ENCODE measurements at regions not wholly inside any gene's neighbourhood (a gene's known extent, or its start where the extent isn't known, plus 50 kb on each side); places are given as distances from the start of the nearest gene placed in this dataset.

- TF ChIP-seq CTCF (conservative IDR thresholded peaks at IDR 0.05; ENCODE audit: low read depth in 2 of 2): no peak
- TF ChIP-seq POLR2AphosphoS5 (IDR thresholded peaks at IDR 0.05; ENCODE audit: low read depth): no peak
- no peak for TF ChIP-seq EZH2 (IDR thresholded peaks at IDR 0.05; ENCODE audit: low read depth, unreplicated experiment)
- no peak for TF ChIP-seq NANOG (IDR thresholded peaks at IDR 0.05; ENCODE audit: borderline replicate concordance)
- no peak for TF ChIP-seq REST (IDR thresholded peaks at IDR 0.05; ENCODE audit: unreplicated experiment)
- no peak for TF ChIP-seq EZH2phosphoT487 (IDR thresholded peaks at IDR 0.05; ENCODE audit: unreplicated experiment)
- TF ChIP-seq ZNF331 (CRISPR knock-in tag; IDR thresholded peaks at IDR 0.05; ENCODE audit: low read depth): no peak
- no peak for TF ChIP-seq JUNB (IDR thresholded peaks at IDR 0.05; ENCODE audit: unreplicated experiment)
- TF ChIP-seq CREB1 (CRISPR knock-in tag; IDR thresholded peaks at IDR 0.05; ENCODE audit: low read depth): no peak
- TF ChIP-seq ETS1 (IDR thresholded peaks at IDR 0.05): no peak
- TF ChIP-seq ZNF114 (CRISPR knock-in tag; IDR thresholded peaks at IDR 0.05): no peak
- TF ChIP-seq STAT1 (IDR thresholded peaks at IDR 0.05; ENCODE audit: unreplicated experiment): no peak
These were observed 64.7 kb upstream of the EPHB3 start for GRCh38 chr3:184496933-184497332.

Data from GM23338 (cell line).